GM10266 (cell line): ENCODE measurements at regions not wholly inside any gene's neighbourhood (a gene's known extent, or its start where the extent isn't known, plus 50 kb on each side); places are given as distances from the start of the nearest gene placed in this dataset.
"Not testable (repeated sequence)": the region's sequence is repeated elsewhere in the genome, so short reads cannot be mapped to it uniquely, and the experiment has no call there.

Source experiments
- DNase-seq: peaks from one replicate; pipeline ENCODE4 v3.0.0; 2012; ENCODE audit errors: extremely low spot score
- CTCF ChIP-seq: IDR thresholded peaks from 2 replicates; pipeline ENCODE4 v1.5.1; 2012; ENCODE audit warnings: mild to moderate bottlenecking, low read depth; ENCODE audit not compliant: control insufficient read depth, insufficient read depth; ENCODE audit errors: missing control alignments

DNA sequence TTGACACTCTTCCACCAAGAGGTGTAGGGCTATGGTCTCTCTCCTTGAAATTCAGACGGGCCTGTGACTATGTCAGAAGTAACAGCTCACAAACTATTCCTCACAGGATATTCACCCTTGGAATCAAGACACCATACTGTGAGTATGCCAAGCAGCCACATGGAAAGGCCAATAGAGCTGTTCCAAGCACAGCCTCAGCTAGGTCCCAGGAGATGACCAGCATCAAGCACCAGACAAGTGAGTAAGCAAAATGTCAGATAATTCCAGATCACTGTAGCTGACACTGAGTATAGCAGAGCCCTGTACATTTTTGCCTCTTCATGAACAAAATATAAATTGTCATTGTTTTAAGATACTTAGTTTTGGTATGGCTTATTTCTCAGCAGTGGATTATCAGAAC lies 88.1 kb upstream of the KCND2 start:
- no peak for TF ChIP-seq CTCF
- DNase-seq, result no peak

GRCh38 chr7:120185940-120186682 lies 86.9 kb upstream of the KCND2 start:
- TF ChIP-seq CTCF, result no peak
- no peak for DNase-seq

DNA sequence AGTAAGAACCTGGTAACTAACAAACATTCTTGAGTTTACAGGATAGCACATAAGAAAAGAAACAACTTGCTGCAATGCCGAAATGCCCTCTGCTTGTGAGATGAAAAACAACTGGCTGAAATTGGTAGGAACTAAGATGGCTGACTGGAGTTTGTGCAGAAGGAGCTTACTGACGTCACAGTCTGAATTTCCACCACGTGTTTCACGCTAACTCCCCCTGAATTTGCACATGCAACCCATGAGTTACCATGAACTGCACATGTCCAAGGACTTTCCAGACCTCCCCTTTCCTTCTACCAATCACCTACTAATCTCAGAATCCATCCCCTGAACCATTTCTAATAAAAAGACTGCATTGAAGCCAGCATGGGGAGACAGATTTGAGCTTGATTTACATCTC lies 86.3 kb upstream of the KCND2 start:
- DNase-seq, result no peak
- no peak for TF ChIP-seq CTCF

- TF ChIP-seq CTCF, result no peak
- no peak for DNase-seq
These were observed 83.4 kb upstream of the KCND2 start for GRCh38 chr7:120189623-120190022.

DNA sequence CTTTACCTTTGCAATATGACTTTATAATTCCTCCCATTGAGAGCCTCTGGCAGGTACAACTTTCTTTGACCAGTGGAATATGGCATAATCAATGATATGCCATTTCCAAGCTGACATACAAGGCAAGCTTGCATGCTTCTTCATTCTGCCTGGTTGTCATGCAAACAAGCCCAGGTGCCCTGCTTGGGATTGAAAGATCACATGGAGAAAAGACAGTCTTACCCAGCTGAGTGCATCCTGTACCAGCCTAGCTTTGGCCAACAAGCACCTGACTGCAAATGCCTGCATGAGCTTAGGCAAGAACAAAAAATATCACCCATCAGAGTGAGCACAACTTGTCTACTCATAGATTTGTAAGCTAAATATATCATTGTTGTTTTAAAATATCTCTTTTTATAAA lies 82.9 kb upstream of the KCND2 start:
- no peak for DNase-seq
- no peak for TF ChIP-seq CTCF

DNA sequence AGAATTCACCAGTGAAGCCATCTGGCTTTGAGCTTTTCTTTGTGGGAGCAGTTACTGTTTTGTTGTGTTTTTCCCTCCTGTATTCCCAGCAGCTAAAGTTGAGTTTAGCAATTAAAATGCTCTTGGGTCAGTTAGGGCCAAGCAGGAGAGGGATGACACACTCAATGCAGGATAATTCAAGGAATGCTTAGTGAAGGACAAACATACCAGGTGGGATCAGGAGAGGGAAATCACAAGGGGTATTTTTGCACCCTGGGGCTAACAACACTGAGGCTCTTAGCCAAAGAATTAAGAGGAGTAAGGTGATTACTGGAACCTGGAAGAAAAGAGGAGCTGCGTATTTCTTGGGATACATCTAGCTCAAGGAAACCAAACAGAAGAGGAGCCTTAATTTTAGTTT lies 82.4 kb upstream of the KCND2 start:
- no peak for DNase-seq
- no peak for TF ChIP-seq CTCF

- not testable (repeated sequence) for DNase-seq
These were observed 81.6 kb upstream of the KCND2 start for GRCh38 chr7:120191423-120191822.

- TF ChIP-seq CTCF, result no peak
- DNase-seq, result no peak
These were observed 71.7 kb upstream of the KCND2 start for GRCh38 chr7:120201290-120201689.
